ENCODE measurements at regions not wholly inside any gene's neighbourhood (a gene's known extent, or its start where the extent isn't known, plus 50 kb on each side); places are given as distances from the start of the nearest gene placed in this dataset.

DNA sequence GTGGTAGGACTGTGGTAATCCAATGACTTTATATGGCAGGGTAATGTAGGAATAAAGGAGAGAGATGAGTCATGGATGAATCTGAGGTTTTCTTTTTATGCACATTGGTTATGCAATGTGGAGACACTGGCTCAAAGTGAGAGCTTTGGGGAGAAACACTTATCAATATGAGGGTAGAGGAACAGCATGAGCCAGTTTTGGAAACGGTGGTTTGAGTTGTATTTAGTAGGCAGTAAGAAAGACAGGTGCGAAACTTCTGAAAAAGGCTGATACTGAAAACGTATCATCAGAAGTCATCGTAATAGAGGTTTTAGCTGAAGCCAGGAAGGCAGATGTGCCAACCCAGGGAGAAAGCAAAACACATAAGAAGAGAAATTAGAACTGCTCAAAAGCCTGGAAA is 854.8 kb upstream of the SEL1L start:
- no peak for DNase-seq

DNA sequence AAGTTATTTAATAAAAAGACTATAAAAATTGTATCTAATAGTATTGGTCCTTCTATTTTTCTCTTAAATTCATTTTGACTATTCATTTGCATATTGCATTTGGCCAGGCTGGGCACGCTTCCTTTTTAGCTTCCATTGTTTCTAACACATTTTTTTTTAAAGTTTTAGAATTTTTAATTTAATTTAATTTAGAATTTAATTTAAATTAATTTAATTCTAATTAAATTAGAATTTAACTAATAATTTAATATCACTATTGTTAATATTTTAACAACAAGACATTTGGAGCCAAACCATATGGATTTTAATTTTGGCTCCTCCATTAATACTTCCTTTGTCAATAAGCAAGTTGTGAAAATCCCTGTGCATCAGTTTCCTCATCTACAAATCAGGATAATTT is 856.9 kb upstream of the SEL1L start:
- DNase-seq, result no peak

DNA sequence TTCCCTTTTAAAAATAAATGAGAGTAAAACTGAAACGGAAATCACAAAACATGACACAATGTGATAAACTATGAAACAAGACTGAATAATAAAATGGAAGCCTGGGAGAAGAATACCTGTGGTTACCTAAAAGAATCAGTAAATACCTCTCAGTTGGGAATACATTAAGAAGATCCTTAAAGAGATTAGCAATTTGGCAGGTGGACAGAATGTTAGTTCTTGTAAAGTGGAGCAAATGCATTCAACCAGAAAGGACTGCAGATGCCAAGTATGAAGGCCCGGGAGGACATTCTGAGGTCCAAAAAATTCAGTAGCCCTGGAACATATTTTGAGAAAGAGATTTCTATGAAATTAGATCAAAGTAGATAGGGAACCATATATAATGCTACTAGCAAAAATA is 861.3 kb upstream of the SEL1L start:
- DNase-seq, result no peak

- no peak for DNase-seq
These were observed 864.6 kb upstream of the SEL1L start for GRCh38 chr14:82398256-82398655.

- no peak for DNase-seq
These were observed 870.3 kb upstream of the SEL1L start for GRCh38 chr14:82403987-82404386.

DNA sequence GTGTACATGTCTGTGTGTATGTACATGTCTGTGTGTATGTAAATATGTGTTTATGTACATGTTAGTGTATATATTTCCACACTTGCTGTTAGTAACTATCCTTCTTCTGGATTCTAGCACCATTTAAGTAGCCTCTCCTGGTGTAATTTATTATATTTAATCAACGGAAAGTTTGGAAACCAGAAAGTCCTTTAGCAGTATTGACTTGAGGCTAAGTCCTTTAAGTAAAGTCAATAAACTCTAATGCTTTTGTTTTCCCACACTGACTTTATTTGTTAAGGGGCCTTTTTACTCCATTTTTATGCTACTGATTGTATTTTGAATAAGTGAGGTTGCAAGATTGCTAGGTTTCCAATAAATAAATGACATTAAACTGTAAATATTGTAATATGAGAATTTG is 876.4 kb upstream of the SEL1L start:
- DNase-seq, result no peak

GRCh38 chr14:82411298-82411697 is 877.6 kb upstream of the SEL1L start:
- no peak for DNase-seq

- no peak for DNase-seq
These were observed 878.9 kb upstream of the SEL1L start for GRCh38 chr14:82412545-82412944.

DNA sequence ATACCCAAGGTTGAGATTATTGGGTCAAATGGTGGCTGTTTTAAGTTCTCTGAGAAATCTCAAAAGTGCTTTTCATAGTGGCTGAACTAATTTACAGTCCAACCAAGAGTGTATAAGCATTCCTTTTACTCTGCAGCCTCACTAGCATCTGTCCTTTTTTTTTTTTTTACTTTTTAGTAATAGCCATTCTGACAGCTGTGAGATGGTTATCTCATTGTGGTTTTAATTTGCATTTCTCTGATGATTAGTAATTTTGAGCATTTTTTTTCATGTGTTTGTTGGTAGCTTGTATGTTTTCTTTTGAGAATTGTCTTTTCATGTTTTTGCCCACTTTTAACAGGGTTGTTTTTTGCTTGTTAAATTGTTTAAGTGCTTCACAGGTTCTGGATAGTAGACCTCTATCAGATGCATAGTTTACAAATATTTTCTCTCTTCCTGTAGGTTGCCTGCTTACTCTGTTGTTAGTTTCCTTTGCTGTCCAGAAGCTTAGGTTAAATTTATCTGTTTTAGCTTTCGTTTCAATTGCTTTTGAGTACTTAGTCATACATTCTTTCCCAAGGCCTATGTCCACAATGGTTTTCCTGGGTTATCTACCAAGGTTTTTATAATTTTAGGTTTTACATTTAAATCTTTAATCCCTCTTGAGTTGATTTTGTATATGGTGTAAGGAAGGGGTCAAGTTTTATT is 881.3 kb upstream of the SEL1L start:
- no peak for DNase-seq

DNA sequence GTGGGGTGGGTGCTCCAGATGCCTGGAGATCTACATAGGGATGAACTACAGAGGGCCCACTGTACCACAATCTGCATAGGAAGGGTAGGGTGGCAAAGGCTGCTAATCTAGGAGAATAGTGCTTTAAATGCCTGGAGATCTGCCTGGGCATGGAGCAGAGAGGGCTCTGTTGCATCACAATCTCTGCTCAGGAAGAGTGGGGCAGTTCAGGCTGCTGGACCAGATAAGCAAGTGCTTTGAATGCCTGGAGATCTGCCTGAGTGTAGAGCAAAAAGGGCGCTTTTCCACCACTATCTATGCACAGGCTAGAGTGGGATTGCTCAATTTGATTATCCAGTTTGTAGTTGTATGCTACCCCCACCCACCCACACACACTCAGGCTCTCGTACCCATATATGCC is 886.3 kb upstream of the SEL1L start:
- no peak for DNase-seq

DNA sequence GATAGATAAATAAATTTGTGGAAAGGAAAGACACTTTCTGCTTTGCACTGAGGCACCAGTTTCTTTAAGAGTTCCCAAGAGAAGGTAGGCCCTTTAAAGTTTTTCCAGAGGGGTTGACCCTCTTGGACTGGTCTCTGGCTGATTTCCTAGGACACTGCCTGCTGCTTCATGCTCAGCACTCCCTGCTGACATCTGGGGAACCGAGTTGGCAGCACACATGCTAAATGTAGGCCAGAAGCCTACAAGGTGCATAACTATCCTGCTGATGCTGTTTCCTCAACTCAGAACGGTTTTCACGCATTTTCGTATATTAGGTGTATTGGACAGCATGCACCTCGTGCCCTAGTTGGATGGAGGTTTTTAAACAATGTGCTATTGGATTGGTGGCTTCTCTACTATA is 887.2 kb upstream of the SEL1L start:
- no peak for DNase-seq

GRCh38 chr14:82421286-82421685 is 887.6 kb upstream of the SEL1L start:
- no peak for DNase-seq

DNA sequence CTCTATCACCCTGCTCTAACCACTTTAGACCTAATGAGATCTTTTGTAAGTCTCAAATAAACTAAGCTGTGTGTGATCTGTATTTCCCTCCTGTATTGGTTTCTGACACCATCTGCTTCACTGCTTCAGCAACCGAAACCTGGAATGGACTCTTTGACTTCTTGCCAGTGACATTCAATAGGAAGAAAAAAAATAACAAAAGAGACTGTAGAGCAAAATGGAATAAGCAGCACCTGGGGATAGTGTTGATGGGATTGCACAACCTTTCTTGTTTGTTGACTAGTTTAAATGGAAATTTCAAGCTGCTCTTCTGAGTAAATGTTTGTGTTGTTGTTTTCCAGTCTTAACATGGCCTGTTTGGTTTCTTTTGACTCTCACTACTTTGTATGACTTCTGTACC is 888.6 kb upstream of the SEL1L start:
- DNase-seq, result no peak

DNA sequence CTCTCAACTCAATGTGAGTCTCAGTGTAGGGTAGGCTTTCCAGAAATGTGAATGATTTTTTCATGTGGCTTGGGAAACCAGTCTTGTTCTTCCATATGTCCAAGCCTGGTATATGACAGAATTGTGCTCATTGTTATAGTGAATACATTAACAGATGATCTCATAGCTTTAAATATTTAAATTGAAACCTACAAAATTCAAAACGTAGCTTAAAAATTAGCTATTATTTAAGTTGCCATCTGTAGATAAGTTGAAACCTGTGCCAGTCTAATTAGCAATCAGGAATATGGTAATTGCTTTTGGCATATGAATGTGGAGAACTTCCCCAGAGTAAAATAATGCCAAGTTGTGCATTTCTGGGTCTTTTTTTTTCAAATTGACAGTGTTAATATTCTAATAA is 891.6 kb upstream of the SEL1L start:
- DNase-seq, result no peak

DNA sequence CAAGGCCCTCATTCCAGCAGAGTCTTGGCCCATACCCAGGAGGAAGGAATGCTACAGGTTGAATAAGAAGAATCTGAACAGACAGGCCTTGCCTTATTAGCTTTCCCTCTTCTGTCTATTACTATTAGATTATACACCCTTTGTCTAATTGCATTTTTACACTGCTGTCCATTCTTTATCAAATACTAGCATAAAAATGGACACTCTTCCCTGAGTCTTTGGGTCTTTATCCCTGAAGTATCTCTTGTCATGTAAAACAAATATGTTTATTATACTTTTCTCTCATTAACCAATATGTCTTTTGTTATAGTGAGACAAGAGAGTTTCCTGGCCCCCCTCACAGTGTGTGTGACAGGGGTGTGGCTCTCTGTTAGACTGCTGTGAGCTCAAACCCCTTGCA is 897.4 kb upstream of the SEL1L start:
- DNase-seq, result no peak

DNA sequence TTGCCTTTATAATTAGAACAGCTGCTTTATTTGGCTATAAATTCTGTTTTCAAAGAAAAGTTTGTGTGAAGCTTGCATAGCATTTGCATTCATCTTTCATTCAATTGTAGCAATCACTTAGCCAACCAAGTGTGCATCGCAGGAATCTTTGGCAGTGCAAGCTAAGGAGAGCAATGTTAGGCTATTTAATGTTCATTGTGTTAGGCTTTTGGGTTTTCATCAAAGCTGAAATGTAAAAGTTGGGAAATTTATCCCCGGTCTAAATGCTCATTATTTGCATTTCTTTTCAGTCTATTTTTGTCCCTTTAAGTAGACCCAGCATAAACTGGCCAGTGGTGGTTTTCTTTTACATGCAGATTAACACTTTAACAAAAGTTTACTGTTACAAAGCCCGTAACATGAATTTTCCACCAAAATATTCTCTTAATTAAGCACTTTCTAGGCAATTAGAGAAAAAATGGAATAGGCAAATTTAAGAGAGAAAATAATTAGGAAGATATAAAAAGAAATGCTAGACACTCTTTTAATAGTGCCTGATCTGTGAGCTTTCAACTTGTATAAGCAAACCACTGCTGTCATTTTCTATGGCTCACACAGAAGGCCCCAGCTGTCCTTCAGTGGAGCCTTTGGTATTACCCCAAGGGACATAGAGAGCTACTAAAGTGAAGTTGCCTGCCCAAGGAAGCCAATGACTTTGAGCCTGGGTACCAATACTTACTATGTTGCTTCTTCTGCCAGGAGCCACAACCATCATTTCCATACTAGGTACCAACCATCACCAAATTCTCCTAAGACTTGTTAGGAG is 898.9 kb upstream of the SEL1L start:
- no peak for DNase-seq

- DNase-seq, result no peak
These were observed 904.8 kb upstream of the SEL1L start for GRCh38 chr14:82438436-82438835.

GRCh38 chr14:82441270-82441669 is 907.6 kb upstream of the SEL1L start:
- DNase-seq, result no peak

DNA sequence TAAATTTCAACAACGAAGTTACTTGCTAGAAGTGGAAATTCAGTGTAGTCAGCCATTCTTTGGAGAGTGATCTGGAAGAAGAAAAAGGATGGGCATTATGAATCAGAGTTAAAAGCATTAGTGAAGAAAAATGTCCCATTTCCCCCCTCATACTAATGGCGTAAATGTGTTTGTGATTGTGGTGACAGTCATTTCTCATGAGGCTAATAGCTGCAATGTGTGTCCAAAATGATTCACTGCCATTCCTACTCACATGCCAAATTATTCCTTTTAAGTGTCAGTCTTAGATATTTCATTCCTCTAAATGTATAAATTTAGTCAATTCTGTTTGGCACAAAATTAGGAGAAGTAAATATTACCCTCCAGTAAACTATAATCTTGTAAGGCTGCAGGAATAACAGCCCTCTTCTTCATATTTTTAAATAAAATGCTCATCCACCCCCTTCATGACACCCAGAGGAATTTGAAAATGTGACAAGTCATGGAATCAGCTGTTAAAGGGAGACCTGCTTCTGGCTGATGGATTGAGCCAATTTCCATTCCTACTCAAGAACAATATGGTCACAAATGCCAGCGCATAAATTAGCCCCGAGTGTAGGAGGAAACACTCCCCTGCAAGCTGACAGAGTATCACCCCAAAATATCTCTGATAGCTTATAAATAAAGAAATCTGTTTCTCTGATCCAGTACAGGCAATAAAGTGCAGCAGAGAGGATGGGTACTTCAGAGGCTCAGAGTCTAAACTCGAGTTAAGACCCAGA is 912.3 kb upstream of the SEL1L start:
- DNase-seq, result no peak

GRCh38 chr14:82447586-82447985 is 913.9 kb upstream of the SEL1L start:
- DNase-seq, result no peak

DNA sequence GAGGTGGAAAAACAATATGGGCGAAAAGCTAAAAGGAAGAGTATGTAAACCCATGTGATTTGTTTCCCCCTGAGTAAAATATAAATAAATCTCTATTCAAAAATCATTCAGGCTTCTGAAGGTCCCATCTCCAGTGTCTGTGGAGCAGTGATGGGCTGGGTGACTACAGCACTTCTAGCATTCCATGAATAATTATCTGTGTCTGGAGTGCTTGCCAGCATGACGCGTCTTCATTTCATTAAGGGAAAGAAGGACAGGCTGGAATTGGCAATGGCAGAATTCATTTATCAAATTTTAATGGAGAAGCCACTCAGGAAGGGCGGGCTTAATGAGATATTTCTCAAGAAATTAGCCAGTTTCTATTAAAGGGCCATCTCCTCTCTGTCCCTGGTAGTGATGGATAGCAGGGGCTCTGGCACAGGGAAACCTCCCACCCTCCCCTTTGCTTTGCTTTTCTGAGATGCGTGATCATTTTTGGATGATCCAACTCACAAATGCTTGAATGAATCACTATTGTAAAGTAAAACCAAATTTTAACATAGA is 916.3 kb upstream of the SEL1L start:
- DNase-seq, result no peak

DNA sequence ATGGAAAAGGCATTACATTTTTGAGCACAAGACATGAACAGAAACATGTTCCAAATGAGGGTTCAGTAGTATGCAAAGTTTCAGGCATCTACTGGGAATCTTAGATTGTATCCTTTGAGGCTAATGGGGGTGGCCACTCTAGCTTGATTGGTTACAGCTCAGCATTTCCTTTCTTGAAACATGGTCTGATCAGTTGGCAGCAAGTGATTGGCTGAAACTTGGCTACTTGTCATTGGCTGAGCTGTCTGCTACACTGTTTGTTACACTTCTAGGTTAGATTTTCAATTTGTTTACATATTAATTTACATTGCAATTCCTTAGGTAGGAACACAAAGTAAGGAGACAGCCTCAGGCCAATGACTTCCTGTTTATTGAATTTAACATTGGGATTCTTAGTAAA is 918.0 kb upstream of the SEL1L start:
- DNase-seq, result no peak

DNA sequence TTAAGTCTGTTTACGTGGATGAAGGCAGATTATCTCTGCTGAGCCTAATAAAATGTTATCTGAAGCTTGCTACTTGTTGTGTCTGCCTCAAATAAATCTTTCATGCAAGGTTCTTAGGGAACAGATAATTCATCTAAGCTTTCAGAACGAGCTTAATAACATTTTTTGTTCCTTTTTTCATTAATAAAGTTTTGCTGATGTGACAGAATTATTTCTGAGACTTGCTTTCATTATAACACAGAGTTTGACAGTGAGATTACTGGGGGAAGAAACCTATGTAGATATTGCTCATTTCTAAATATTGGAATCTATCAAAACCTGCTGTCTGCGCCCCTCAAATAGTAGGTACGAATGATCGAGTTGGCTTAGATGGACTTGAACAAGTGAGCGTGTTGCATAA is 948.7 kb upstream of the SEL1L start:
- no peak for DNase-seq

DNA sequence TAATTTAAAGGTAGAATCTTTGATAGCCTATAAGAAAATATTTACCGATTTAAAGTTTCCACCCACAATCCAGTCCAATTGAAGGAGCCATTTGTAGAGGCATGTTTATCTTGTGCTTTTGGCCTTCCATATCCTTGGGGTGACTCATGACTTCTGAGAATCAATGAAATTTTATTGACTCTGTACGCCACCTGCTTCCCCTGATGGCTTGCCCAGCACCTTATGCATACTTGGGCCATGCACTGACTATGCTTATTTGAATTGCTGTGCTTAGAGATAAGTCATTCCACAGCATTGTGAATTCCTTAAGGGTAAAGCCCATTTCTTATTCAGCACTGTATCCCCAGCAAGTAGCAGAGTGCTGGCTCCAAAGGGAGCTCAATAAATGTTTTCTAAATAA is 954.8 kb upstream of the SEL1L start:
- no peak for DNase-seq

All from activated gamma-delta T cell (primary cell).